ENCODE measurements at regions not wholly inside any gene's neighbourhood (a gene's known extent, or its start where the extent isn't known, plus 50 kb on each side); places are given as distances from the start of the nearest gene placed in this dataset.
"Not testable (repeated sequence)": the region's sequence is repeated elsewhere in the genome, so short reads cannot be mapped to it uniquely, and the experiment has no call there.

DNA sequence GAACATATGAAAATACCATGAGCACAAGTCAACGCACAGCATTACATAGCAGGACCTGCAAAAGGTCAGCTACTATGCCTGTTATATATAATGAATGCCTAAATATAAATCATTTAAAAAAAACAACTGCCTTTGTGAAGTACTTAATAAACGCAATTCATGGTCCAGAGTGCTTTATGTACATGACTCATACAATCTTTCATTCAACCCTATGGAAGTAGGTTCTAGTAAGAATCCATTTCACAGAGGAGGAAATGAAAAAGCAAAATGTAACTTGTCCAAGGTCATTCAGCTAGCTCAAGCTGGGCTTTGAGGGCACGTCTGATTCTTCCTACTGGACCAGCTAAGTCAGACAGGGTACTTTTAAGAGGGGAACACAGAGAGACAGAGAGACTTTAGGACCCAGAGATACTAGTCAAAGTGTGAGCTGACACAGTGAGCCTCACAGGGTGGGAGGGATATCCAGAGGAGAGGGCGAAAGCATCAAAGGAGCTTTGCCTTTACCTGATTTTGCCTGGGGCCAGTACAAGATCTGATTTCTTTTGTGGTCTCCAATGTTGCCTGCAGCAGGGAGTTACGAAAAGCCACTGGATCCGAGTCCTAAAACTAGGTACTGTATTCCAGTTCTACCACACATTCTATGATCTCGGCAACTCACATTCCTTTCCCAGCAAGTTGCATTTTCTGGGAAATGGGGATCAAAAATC, 83.4 kb upstream of the ZFHX3 start:
- DNase-seq = no peak

DNA sequence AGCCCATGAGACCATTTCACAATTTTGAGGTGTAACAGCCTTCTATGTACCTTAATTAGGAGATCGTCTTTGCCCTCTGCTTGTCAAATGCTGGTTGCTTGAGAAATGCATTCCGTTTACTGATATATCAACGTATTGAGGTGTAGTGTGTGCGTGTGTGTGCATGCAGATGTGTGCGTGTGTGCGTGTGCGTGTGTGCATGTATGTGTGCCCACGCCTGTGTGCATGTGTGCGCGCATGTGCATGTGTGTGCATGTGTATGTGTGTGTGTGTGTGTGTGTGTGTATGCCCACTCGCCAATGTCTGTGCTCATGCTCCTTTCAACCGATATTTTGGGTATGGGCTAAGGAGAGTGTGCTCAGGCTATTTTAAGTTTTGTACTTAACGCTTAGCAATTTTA, 81.5 kb upstream of the ZFHX3 start:
- no peak for DNase-seq

DNA sequence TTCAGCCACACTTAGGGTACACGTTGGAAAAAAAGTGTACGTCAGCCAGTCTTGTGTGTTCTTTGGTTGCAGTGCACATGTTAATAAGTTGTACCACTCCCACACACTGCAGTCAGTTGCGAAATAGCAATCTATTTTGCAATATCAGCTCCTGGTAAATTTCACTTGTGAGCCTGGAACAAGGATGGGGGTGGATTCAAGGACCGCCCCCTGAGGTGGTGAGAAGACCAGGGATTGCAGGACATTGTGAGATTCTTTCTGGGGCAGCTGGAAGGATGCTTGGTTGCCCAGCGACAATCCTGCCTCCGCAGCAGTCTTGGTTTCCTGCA, 78.6 kb upstream of the ZFHX3 start:
- no peak for DNase-seq

DNA sequence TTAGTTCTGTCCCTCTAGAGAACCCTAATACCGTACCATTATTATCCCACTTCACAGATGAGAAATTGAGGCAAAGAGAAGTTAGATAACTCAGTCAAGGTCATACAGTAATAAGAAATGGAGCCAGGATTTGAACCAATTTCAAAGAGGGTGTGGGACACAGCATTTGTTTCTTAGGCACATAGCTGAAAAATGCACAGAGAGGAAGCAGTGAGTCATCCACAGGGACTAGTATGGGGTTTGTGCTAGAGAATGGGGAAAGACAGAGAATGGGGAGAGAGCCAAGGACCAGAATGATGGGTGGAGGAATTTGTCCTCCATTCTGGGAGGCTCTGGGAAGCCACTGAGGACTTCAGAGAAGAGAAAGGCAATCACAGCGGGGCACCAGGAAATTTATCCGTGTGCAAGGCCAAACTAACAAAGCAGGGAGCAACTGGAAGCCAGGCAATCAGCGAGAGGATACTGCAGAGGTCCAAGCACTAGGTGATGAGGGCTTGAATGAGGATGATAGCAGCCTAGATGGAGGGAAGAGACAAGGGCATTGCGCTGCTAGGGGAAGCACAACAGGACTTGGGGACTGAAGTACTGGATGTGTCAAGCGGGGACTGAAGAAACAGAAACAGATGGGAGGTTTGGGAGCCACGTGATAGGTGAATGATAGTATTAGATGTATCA, 78.1 kb upstream of the ZFHX3 start:
- DNase-seq = no peak

DNA sequence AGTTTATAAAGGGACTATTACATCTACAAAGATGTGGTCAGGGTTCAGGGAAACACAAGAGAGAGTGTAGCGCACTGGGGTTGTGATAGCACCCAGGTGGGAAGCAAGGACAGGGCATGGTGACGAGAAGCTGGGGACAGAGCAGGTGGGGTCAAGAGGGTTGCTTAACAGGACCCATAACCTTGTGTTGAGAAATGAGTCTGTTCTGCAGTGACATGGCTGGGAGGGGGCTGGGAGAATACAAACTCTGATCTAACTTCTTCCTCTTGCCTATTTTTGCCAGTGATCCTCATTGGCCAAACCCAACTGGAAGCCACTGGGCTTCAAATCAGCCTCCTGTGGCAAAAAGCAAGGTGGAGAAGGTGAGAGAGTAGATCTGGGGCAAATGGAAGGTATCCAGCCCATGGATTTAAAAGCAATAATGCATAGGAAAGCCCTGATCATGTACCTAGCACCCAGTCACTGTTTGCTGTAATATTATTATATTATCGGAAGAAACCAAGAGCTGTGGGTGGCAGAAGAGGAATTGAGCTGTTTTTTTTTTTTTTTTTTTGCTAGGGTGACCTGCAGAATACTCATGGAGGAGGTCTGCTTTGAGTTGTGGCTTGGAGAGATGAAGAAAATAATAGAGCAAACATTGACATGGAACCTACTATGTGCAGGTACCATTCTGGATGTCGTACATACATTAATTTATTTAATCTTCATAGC, 76.9 kb upstream of the ZFHX3 start:
- no peak for DNase-seq

DNA sequence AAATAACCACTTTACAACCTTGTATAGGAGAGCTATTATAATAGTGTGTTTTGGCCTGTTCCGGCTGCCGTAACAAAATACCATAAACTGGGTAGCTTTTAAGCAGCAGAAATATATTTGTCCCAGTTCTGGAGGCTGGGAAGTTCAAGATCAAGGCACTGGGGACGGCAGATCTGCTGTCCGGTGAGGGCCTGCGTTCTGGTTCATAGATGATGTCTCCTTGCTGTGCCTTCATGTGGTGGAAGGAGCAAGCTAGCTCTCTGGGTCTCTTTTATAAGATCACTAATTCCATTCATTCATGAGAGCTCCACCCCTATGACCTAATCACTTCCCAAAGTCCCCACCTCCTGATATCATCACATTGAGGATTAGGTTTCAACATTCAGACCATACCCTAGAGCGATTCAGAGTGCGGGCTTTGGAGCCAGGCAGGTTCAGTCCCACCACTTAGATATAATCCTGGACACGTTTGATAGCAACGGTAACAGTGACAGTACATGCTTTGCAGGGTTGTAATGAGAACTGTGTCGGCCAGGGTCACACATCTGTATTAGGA, 76.2 kb upstream of the ZFHX3 start:
- no peak for DNase-seq

DNA sequence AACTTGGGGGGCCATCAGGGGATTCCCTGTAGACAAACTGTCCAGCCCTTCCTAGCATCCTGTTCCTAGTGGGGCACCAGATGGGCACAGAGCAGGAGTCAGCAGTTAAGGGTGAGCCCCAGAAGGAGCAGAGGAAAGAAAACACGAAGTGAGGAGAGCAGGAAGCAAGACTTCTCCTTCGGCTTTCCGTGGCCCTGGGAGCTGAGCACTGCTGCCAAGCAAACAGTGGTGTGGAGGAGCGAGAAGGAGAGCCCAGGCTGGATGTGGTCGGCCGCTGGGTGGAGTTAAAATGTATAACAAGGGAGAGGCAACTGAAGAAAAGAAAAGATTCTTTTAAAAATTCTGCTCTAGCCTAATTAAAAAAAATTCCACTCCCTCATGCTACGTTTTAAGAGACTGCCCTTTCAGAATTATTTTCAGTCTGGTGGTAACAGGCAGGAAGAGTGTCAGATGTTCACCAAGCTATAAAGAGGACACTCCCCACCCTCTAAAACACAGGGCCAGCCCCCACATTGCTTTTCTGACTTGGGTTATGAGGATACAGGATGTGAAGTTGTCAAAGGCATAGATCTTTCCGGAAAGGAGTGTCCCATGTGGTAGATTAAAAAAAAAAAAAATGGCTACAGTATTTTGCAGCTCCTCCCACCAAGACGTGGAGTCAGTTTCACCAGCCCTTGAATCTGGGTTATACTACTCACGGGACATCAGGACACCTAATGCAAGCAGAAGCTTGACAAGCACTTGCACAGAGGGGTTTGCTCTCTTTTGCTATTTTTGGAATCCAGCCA, 74.9 kb upstream of the ZFHX3 start:
- no peak for DNase-seq

DNA sequence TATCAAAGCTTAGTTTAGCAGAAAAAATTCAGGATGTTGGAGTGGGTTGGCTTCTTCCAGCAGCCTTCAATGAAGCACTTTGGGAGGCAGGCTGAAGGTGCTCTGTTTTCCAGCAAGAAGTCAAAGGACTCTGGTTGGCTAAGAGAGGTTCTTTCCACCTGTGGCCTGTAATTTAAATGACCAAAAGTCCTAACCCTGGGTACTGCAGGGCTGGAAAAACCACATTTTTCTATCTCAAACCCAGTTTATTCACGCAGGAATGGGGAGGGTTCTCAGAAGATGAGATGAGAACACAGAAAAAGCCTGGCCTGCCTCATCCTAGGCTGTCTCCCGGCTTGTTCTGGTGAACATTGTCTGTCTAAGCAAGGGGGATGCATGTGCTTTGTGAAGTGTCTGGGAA, 68.6 kb upstream of the ZFHX3 start:
- DNase-seq = no peak

DNA sequence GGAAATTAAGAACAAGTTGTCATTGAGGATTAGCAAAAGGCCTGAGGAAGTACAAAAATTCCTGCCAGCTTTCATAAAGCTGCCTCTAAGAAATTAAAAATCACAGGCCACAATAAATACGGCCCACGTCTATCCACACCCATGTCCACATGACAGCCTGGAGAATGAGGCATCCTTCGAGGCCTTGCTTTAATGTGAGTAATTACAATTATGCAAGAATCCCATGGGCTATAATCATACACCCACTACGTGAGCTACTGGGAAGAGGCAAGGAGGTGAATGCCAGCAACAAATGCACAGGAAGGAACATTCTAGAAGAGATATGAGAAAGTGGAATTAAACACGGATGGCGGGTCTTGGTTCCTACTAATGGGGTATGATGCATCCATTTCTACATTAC, 65.4 kb upstream of the ZFHX3 start:
- DNase-seq = no peak

DNA sequence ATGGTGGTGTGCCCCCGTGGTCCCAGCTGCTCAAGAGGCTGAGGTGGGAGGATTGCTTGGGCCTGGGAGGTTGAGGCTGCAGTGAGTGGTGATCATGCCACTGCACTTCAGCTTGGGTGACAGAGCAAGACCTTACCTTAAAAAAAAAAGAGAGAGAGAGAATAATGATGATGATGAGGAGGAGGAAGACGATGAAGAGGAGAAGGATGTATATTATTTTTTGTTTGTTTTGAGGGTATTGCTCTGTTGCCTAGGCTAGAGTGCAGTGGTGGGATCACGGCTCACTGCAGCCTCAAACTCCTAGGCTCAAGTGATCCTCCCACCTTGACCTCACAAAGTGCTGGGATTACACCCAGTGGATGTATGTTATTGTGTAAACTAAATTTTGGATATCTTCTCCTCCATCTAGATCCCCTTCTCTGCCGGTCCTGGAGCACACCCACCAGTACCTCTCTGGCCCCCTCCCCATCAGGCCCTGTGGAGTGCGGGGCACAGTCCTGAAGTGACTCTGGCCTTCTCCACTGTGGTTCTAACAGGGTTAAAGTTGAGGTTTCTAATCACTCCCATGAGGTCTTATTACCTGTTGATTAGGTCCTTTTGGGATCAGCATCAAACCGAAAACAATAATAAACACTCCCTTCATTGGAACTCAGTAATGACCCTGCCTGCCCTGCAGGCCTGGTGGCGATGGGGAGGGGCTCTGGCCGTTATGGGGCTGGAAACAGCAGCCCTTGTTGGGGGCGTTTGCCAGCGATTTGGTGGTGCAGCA, 60.5 kb upstream of the ZFHX3 start:
- DNase-seq = no peak

DNA sequence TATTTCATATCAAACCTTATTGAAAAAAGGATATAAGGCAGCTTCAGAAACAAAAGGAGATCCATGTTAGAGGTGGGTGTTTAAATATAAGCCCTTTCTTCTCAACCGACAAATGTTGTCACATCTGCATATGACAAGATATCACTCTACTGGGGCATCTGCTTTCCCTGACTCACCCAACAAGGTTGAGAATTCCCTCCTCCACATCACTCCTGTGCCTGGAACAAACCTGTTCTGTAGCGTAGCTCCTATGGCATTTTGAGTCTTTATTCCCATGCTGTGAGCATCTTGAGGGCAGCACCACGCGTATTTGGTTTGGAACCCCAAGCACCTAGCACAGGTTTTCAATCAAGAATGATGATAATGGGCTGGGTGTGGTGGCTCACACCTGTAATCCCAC, 59.4 kb upstream of the ZFHX3 start:
- no peak for DNase-seq

DNA sequence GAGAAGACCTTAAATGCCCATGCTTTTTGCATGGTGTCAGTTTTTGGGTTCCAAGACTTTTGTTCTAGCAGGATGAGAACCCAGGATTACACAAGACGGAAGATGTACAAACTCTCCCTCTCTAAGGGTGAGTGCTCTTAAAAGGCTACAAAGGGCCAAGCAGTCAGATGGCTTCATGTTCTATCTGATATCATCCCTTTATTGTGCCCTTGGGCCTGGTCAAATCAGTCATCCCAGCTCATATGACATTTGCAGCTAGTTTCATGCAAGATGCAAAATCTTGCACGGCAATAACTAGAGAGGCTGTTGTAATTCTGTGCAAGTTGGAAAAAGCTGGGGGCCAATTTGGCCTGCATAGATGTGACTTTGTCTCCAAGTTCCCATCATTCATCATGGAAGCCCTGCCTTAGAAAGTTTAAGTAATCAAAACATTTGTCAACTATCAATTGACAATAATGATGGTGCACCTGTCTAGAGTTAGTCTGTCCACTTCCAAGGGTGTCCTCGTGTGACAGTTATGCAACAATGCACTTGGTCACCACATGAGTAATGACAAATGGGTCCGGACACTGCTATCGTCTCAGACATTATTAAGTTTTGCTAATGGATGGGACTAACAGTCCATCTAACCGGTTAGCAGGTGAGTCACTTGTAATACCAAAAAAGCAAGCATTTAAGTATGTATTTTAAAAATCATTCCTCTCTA, 58.6 kb upstream of the ZFHX3 start:
- no peak for DNase-seq

DNA sequence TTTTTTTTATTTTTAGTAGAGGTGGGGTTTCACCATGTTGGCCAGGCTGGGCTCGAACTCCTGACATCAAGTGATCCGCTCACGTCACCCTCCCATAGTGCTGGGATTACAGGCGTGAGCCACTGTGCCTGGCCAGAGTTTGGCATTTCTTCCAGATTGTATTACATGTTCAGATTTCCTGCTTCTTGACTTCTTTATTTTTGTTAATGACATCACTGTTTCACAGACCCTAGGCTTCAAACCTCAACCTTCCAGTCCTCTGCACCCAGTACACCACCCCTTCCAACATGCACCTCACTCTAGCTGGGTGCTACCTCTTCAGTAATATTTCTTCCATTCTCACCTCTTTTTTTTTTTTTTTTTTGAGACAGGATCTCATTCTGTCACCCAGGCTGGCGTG, 53.6 kb upstream of the ZFHX3 start:
- no peak for DNase-seq

DNA sequence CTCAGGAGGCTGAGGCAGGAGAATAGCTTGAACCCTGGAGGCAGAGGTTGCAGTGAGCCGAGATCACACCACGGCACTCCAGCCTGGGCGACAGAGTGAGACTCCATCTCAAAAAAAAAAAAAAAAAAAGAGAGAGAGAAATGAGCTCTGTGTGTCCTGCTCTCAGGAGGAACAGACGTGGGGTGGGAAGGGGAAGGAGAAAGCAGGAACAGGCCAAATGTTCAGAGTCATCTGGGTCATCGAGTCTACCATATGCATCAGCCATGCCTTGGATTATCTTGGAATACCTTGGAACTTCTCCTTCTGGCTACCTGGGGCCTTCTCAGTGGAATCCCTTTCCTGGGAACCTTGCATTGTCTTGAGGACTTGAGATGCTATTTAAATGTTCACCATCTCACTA, 51.7 kb upstream of the ZFHX3 start:
- DNase-seq = not testable (repeated sequence)
